ENCODE measurements at regions not wholly inside any gene's neighbourhood (a gene's known extent, or its start where the extent isn't known, plus 50 kb on each side); places are given as distances from the start of the nearest gene placed in this dataset.
"Not testable (repeated sequence)": the region's sequence is repeated elsewhere in the genome, so short reads cannot be mapped to it uniquely, and the experiment has no call there.

DNA sequence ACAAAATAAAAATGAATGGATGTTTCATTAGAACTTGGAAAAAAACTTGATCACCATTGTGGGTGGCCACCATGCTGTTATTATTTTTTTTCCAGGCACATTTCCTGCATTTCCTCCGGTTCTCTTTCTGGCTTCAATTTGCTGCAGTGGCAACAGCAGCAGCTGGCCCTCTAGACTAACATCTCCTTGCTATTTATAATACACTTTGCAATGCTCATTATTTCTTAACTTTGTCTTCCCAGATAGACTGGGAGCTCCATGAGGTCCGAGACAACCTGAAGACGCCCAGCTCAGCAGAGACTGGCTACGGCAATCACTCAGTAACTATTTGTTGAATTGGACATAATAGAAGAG lies 53.4 kb upstream of the ATP5PO start:
- no peaks in the 10 kb centered on the region for H3K9me3 ChIP-seq (ENCODE audit: insufficient read depth, low read depth, low read length)
- no peak overlapping the region for H3K4me3 ChIP-seq (ENCODE audit: low read length)
- no peak overlapping the region for H3K27ac ChIP-seq (ENCODE audit: low read depth, low read length)
- H3K36me3 ChIP-seq (ENCODE audit: insufficient read depth, low read length) = no peaks in the 10 kb centered on the region
- peaks cover 17% of the 10 kb centered on the region for H3K4me1 ChIP-seq (ENCODE audit: insufficient read depth, low read length)
- H3K9ac ChIP-seq (ENCODE audit: low read depth, low read length) = no peak overlapping the region
- no peaks in the 10 kb centered on the region for H3K27me3 ChIP-seq (ENCODE audit: insufficient read depth, low read length)
- WGBS = 97% methylated on average over 4 of the region's 4 CpGs

DNA sequence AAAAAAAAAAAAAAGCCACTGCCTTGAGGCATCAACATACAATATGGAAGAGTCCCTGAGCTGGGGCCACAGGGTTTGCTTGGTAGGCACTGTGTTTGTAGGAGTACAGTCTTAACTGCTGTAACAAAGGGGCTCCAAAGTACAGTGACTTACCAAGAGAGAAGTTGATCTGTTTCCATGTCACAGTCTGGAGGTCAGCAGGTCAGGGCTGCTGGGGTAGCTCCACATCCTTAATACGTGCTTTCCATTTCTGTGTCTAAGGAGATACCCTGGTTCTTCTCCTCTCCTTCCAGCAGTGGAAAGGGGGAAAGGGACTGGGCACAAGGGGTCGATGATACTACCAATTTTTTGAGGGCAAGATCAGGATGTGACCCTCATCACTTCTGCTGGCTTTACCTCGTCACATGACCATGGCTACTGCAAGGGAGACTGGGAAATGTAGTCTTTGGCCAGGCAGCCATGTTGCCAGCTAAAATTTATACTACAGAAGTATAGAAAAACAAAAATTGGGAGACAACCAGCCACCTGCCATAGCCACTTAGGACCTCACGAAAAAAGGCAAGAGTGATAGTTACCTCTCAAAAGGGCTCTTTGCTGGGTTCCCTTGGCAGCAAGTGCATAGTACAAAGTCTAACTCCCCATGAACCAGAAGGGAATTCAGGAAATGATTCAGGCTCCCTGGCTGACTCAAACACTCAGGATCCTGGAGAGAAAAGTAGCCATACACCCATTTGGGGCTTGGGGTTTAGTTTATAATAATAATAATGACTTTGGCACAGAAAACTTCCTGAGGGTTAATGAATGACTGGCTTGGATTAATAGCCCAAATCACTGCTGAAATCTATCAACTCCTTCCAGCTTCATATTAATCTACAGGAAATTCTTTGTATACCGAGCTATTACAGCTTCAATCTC lies 52.7 kb upstream of the ATP5PO start:
- Histone ChIP-seq H3K9ac (ENCODE audit: low read depth, low read length) (no peak overlapping the region), H3K4me3 (ENCODE audit: low read length) (peak overlapping the region; percentile 40), H3K9me3 (ENCODE audit: insufficient read depth, low read depth, low read length) (no peaks in the 10 kb centered on the region), H3K27me3 (ENCODE audit: insufficient read depth, low read length) (no peaks in the 10 kb centered on the region), H3K4me1 (ENCODE audit: insufficient read depth, low read length) (peaks cover 17% of the 10 kb centered on the region), H3K27ac (ENCODE audit: low read depth, low read length) (no peak overlapping the region), H3K36me3 (ENCODE audit: insufficient read depth, low read length) (no peaks in the 10 kb centered on the region)
- WGBS = 64% methylated on average over 5 of the region's 5 CpGs

- no peak overlapping the region for H3K9ac ChIP-seq (ENCODE audit: low read depth, low read length)
- H3K4me3 ChIP-seq (ENCODE audit: low read length) = no peak overlapping the region
- no peak overlapping the region for H3K27ac ChIP-seq (ENCODE audit: low read depth, low read length)
- no peaks in the 10 kb centered on the region for H3K27me3 ChIP-seq (ENCODE audit: insufficient read depth, low read length)
- 91% methylated on average over 5 of the region's 5 CpGs for WGBS
- no peaks in the 10 kb centered on the region for H3K36me3 ChIP-seq (ENCODE audit: insufficient read depth, low read length)
- peaks cover 17% of the 10 kb centered on the region for H3K4me1 ChIP-seq (ENCODE audit: insufficient read depth, low read length)
- H3K9me3 ChIP-seq (ENCODE audit: insufficient read depth, low read depth, low read length) = no peaks in the 10 kb centered on the region
Observed at GRCh38 chr21:33967086-33967571, 51.5 kb upstream of the ATP5PO start.

GRCh38 chr21:33966324-33966949 lies 50.8 kb upstream of the ATP5PO start:
- H3K4me3 ChIP-seq (ENCODE audit: low read length) = no peak overlapping the region
- no peaks in the 10 kb centered on the region for H3K27me3 ChIP-seq (ENCODE audit: insufficient read depth, low read length)
- H3K9ac ChIP-seq (ENCODE audit: low read depth, low read length) = no peak overlapping the region
- H3K9me3 ChIP-seq (ENCODE audit: insufficient read depth, low read depth, low read length) = no peaks in the 10 kb centered on the region
- WGBS = 92% methylated on average over 4 of the region's 4 CpGs
- H3K4me1 ChIP-seq (ENCODE audit: insufficient read depth, low read length) = peaks cover 11% of the 10 kb centered on the region
- no peak overlapping the region for H3K27ac ChIP-seq (ENCODE audit: low read depth, low read length)
- H3K36me3 ChIP-seq (ENCODE audit: insufficient read depth, low read length) = no peaks in the 10 kb centered on the region

GRCh38 chr21:33965662-33966061 lies 50.1 kb upstream of the ATP5PO start:
- WGBS = 96% methylated on average over 9 of the region's 9 CpGs

More at GRCh38 chr21:33965662-33966061, 50.1 kb upstream of the ATP5PO start:
- not testable (repeated sequence) for H3K27ac ChIP-seq (ENCODE audit: low read depth, low read length); H3K4me3 ChIP-seq (ENCODE audit: low read length); H3K9me3 ChIP-seq (ENCODE audit: insufficient read depth, low read depth, low read length); H3K4me1 ChIP-seq (ENCODE audit: insufficient read depth, low read length); H3K27me3 ChIP-seq (ENCODE audit: insufficient read depth, low read length); H3K9ac ChIP-seq (ENCODE audit: low read depth, low read length); H3K36me3 ChIP-seq (ENCODE audit: insufficient read depth, low read length)

Data from HUES64 (cell line).